ENCODE measurements at regions not wholly inside any gene's neighbourhood (a gene's known extent, or its start where the extent isn't known, plus 50 kb on each side); places are given as distances from the start of the nearest gene placed in this dataset.

- no peaks in the 10 kb centered on the region for H3K9me3 ChIP-seq (ENCODE audit: low read depth, low read length)
- no peaks in the 10 kb centered on the region for H3K4me1 ChIP-seq (ENCODE audit: insufficient read depth, low read length)
- H3K4me3 ChIP-seq (ENCODE audit: low read length) = no peak overlapping the region
- no peaks in the 10 kb centered on the region for H3K27me3 ChIP-seq (ENCODE audit: insufficient read depth, low read length)
These were observed 992.6 kb downstream of the NLGN4X start for GRCh38 chrX:5236096-5236495.

GRCh38 chrX:5233830-5234229 lies 994.8 kb downstream of the NLGN4X start:
- Histone ChIP-seq H3K4me3 (ENCODE audit: low read length) (no peak overlapping the region), H3K27me3 (ENCODE audit: insufficient read depth, low read length) (no peaks in the 10 kb centered on the region), H3K4me1 (ENCODE audit: insufficient read depth, low read length) (no peaks in the 10 kb centered on the region), H3K9me3 (ENCODE audit: low read depth, low read length) (no peaks in the 10 kb centered on the region)

GRCh38 chrX:5220421-5220820 lies 1008.2 kb downstream of the NLGN4X start:
- no peaks in the 10 kb centered on the region for H3K27me3 ChIP-seq (ENCODE audit: insufficient read depth, low read length)
- H3K4me1 ChIP-seq (ENCODE audit: insufficient read depth, low read length) = no peaks in the 10 kb centered on the region
- H3K9me3 ChIP-seq (ENCODE audit: low read depth, low read length) = no peaks in the 10 kb centered on the region
- no peak overlapping the region for H3K4me3 ChIP-seq (ENCODE audit: low read length)

GRCh38 chrX:5194806-5195205 lies 1033.9 kb downstream of the NLGN4X start:
- no peaks in the 10 kb centered on the region for H3K9me3 ChIP-seq (ENCODE audit: low read depth, low read length)
- no peaks in the 10 kb centered on the region for H3K27me3 ChIP-seq (ENCODE audit: insufficient read depth, low read length)
- H3K4me3 ChIP-seq (ENCODE audit: low read length) = no peak overlapping the region
- H3K4me1 ChIP-seq (ENCODE audit: insufficient read depth, low read length) = no peaks in the 10 kb centered on the region

GRCh38 chrX:5180135-5180741 lies 1048.4 kb downstream of the NLGN4X start:
- Histone ChIP-seq H3K4me3 (ENCODE audit: low read length) (no peak overlapping the region), H3K4me1 (ENCODE audit: insufficient read depth, low read length) (no peaks in the 10 kb centered on the region), H3K27me3 (ENCODE audit: insufficient read depth, low read length) (no peaks in the 10 kb centered on the region), H3K9me3 (ENCODE audit: low read depth, low read length) (no peaks in the 10 kb centered on the region)

GRCh38 chrX:5176766-5177165 lies 1051.9 kb downstream of the NLGN4X start:
- H3K27me3 ChIP-seq (ENCODE audit: insufficient read depth, low read length) = no peaks in the 10 kb centered on the region
- H3K9me3 ChIP-seq (ENCODE audit: low read depth, low read length) = no peaks in the 10 kb centered on the region
- H3K4me3 ChIP-seq (ENCODE audit: low read length) = no peak overlapping the region
- H3K4me1 ChIP-seq (ENCODE audit: insufficient read depth, low read length) = no peaks in the 10 kb centered on the region

GRCh38 chrX:5163663-5164062 lies 1065.0 kb downstream of the NLGN4X start:
- Histone ChIP-seq H3K4me3 (ENCODE audit: low read length) (no peak overlapping the region), H3K9me3 (ENCODE audit: low read depth, low read length) (no peaks in the 10 kb centered on the region), H3K4me1 (ENCODE audit: insufficient read depth, low read length) (no peaks in the 10 kb centered on the region), H3K27me3 (ENCODE audit: insufficient read depth, low read length) (no peaks in the 10 kb centered on the region)

- no peaks in the 10 kb centered on the region for H3K27me3 ChIP-seq (ENCODE audit: insufficient read depth, low read length)
- no peaks in the 10 kb centered on the region for H3K4me1 ChIP-seq (ENCODE audit: insufficient read depth, low read length)
- no peaks in the 10 kb centered on the region for H3K9me3 ChIP-seq (ENCODE audit: low read depth, low read length)
- no peak overlapping the region for H3K4me3 ChIP-seq (ENCODE audit: low read length)
These were observed 1073.4 kb downstream of the NLGN4X start for GRCh38 chrX:5155301-5155700.

GRCh38 chrX:5145957-5146356 lies 1082.7 kb downstream of the NLGN4X start:
- no peak overlapping the region for H3K4me3 ChIP-seq (ENCODE audit: low read length)
- H3K27me3 ChIP-seq (ENCODE audit: insufficient read depth, low read length) = no peaks in the 10 kb centered on the region
- H3K4me1 ChIP-seq (ENCODE audit: insufficient read depth, low read length) = no peaks in the 10 kb centered on the region
- H3K9me3 ChIP-seq (ENCODE audit: low read depth, low read length) = no peaks in the 10 kb centered on the region

GRCh38 chrX:5142644-5143043 lies 1086.0 kb downstream of the NLGN4X start:
- Histone ChIP-seq H3K9me3 (ENCODE audit: low read depth, low read length) (no peaks in the 10 kb centered on the region), H3K4me1 (ENCODE audit: insufficient read depth, low read length) (no peaks in the 10 kb centered on the region), H3K4me3 (ENCODE audit: low read length) (no peak overlapping the region), H3K27me3 (ENCODE audit: insufficient read depth, low read length) (no peaks in the 10 kb centered on the region)

- Histone ChIP-seq H3K4me3 (ENCODE audit: low read length) (no peak overlapping the region), H3K27me3 (ENCODE audit: insufficient read depth, low read length) (no peaks in the 10 kb centered on the region), H3K4me1 (ENCODE audit: insufficient read depth, low read length) (no peaks in the 10 kb centered on the region), H3K9me3 (ENCODE audit: low read depth, low read length) (no peaks in the 10 kb centered on the region)
These were observed 1106.4 kb downstream of the NLGN4X start for GRCh38 chrX:5122181-5122678.

GRCh38 chrX:5117816-5118215 lies 1110.9 kb downstream of the NLGN4X start:
- no peak overlapping the region for H3K4me3 ChIP-seq (ENCODE audit: low read length)
- H3K4me1 ChIP-seq (ENCODE audit: insufficient read depth, low read length) = no peaks in the 10 kb centered on the region
- no peaks in the 10 kb centered on the region for H3K9me3 ChIP-seq (ENCODE audit: low read depth, low read length)
- H3K27me3 ChIP-seq (ENCODE audit: insufficient read depth, low read length) = no peaks in the 10 kb centered on the region

- Histone ChIP-seq H3K9me3 (ENCODE audit: low read depth, low read length) (no peaks in the 10 kb centered on the region), H3K27me3 (ENCODE audit: insufficient read depth, low read length) (no peaks in the 10 kb centered on the region), H3K4me1 (ENCODE audit: insufficient read depth, low read length) (no peaks in the 10 kb centered on the region), H3K4me3 (ENCODE audit: low read length) (no peak overlapping the region)
These were observed 1115.5 kb downstream of the NLGN4X start for GRCh38 chrX:5113128-5113527.

- Histone ChIP-seq H3K27me3 (ENCODE audit: insufficient read depth, low read length) (no peaks in the 10 kb centered on the region), H3K4me3 (ENCODE audit: low read length) (no peak overlapping the region), H3K9me3 (ENCODE audit: low read depth, low read length) (no peaks in the 10 kb centered on the region), H3K4me1 (ENCODE audit: insufficient read depth, low read length) (no peaks in the 10 kb centered on the region)
These were observed 1128.7 kb downstream of the NLGN4X start for GRCh38 chrX:5100004-5100403.

- H3K4me1 ChIP-seq (ENCODE audit: insufficient read depth, low read length) = no peaks in the 10 kb centered on the region
- H3K4me3 ChIP-seq (ENCODE audit: low read length) = no peak overlapping the region
- H3K9me3 ChIP-seq (ENCODE audit: low read depth, low read length) = no peaks in the 10 kb centered on the region
- H3K27me3 ChIP-seq (ENCODE audit: insufficient read depth, low read length) = no peaks in the 10 kb centered on the region
These were observed 1142.3 kb downstream of the NLGN4X start for GRCh38 chrX:5086388-5086787.

GRCh38 chrX:5084279-5084678 lies 1144.4 kb downstream of the NLGN4X start:
- Histone ChIP-seq H3K9me3 (ENCODE audit: low read depth, low read length) (no peaks in the 10 kb centered on the region), H3K4me1 (ENCODE audit: insufficient read depth, low read length) (no peaks in the 10 kb centered on the region), H3K27me3 (ENCODE audit: insufficient read depth, low read length) (no peaks in the 10 kb centered on the region), H3K4me3 (ENCODE audit: low read length) (no peak overlapping the region)

Measured in mononuclear cell (primary cell).